HepG2 (cell line): ENCODE measurements at regions not wholly inside any gene's neighbourhood (a gene's known extent, or its start where the extent isn't known, plus 50 kb on each side); places are given as distances from the start of the nearest gene placed in this dataset.
A peak's percentile ranks its signal among the peaks of the same experiment; 100 is the strongest.

ENCODE experiments used
- ATF7 ChIP-seq, 2 experiments: fragments of 450-650 bp in 1 of 2; sonication (generic) in 1 of 2; formaldehyde crosslinking in 1 of 2; IDR thresholded peaks; 2 replicates each; pipeline versions ENCODE4 v1.4.0 to v1.6.1; 2016 to 2020; ENCODE audit warnings: antibody characterized with exemption in 1 of 2, mild to moderate bottlenecking in 1 of 2, missing genetic modification reagents in 1 of 2
- CC2D1A ChIP-seq: sonication (generic); formaldehyde crosslinking; IDR thresholded peaks from 2 replicates; pipeline ENCODE4 v1.8.1; 2023; ENCODE audit warnings: mild to moderate bottlenecking, missing genetic modification reagents
- CREBL2 ChIP-seq: sonication (generic); formaldehyde crosslinking; IDR thresholded peaks from 2 replicates; pipeline ENCODE4 v1.8.1; 2023; ENCODE audit warnings: missing genetic modification reagents, mild to moderate bottlenecking, borderline replicate concordance
- GATAD1 ChIP-seq: IDR thresholded peaks from 2 replicates; pipeline ENCODE4 v1.6.1; 2016; ENCODE audit warnings: missing genetic modification reagents, missing compliant biosample characterization
- HHEX ChIP-seq: IDR thresholded peaks from 2 replicates; pipeline ENCODE4 v1.6.1; 2016; ENCODE audit warnings: control low read depth
- JDP2 ChIP-seq: sonication (generic); formaldehyde crosslinking; IDR thresholded peaks from 2 replicates; pipeline ENCODE4 v1.8.1; 2022; ENCODE audit warnings: missing genetic modification reagents, borderline replicate concordance
- KDM5B ChIP-seq: sonication (generic); formaldehyde crosslinking; IDR thresholded peaks from 2 replicates; pipeline ENCODE4 v1.4.0; 2020; ENCODE audit warnings: missing genetic modification reagents, mild to moderate bottlenecking, borderline replicate concordance
- KLF9 ChIP-seq: IDR thresholded peaks from 2 replicates; pipeline ENCODE4 v1.6.1; 2016; ENCODE audit warnings: low read depth
- MED13 ChIP-seq: sonication (generic); formaldehyde crosslinking; IDR thresholded peaks from 2 replicates; pipeline ENCODE4 v1.5.0; 2020; ENCODE audit warnings: missing genetic modification reagents
- PATZ1 ChIP-seq: sonication (generic); formaldehyde crosslinking; IDR thresholded peaks from 2 replicates; pipeline ENCODE4 v1.4.0; 2020; ENCODE audit warnings: missing genetic modification reagents
- PRDM10 ChIP-seq: sonication (generic); formaldehyde crosslinking; IDR thresholded peaks from 2 replicates; pipeline ENCODE4 v1.4.0; 2020; ENCODE audit warnings: low read depth, missing genetic modification reagents
- RFX5 ChIP-seq: IDR thresholded peaks from 2 replicates; pipeline ENCODE4 v1.6.1; 2011; ENCODE audit warnings: low read depth, low read length, improper control_type of control experiment
- SIN3B ChIP-seq: fragments of 150-350 bp; IDR thresholded peaks from 2 replicates; pipeline ENCODE4 v1.6.1; 2014; ENCODE audit warnings: low read length
- SNRNP70 ChIP-seq: fragments of 200-400 bp; formaldehyde crosslinking; IDR thresholded peaks from 2 replicates; pipeline ENCODE4 v1.6.1; 2017; ENCODE audit warnings: mild to moderate bottlenecking, low read depth, low read length, moderate library complexity
- TCF12 ChIP-seq, 2 experiments: fragments of 450-650 bp in 1 of 2; sonication (generic) in 1 of 2; formaldehyde crosslinking in 1 of 2; IDR thresholded peaks; 2 replicates each; pipeline versions ENCODE4 v1.6.1 to v1.8.0; 2017 to 2022; ENCODE audit warnings: antibody characterized with exemption in 1 of 2, mild to moderate bottlenecking in 1 of 2, missing genetic modification reagents in 1 of 2, moderate library complexity in 1 of 2
- ZFY ChIP-seq: sonication (generic); formaldehyde crosslinking; IDR thresholded peaks from 2 replicates; pipeline ENCODE4 v1.4.0; 2020; ENCODE audit warnings: missing genetic modification reagents
- ZMYM3 ChIP-seq: sonication (generic); formaldehyde crosslinking; IDR thresholded peaks from 2 replicates; pipeline ENCODE4 v1.5.1; 2020; ENCODE audit warnings: mild to moderate bottlenecking, missing genetic modification reagents
- ZNF101 ChIP-seq: sonication (generic); formaldehyde crosslinking; IDR thresholded peaks from 2 replicates; pipeline ENCODE4 v1.4.0; 2020; ENCODE audit warnings: mild to moderate bottlenecking, low read depth, missing genetic modification reagents, borderline replicate concordance
- ZNF333 ChIP-seq: sonication (generic); formaldehyde crosslinking; IDR thresholded peaks from 2 replicates; pipeline ENCODE4 v1.4.0; 2020; ENCODE audit warnings: mild to moderate bottlenecking, missing genetic modification reagents, borderline replicate concordance
- ZNF468 ChIP-seq: sonication (generic); formaldehyde crosslinking; IDR thresholded peaks from 2 replicates; pipeline ENCODE4 v1.8.0; 2022; ENCODE audit warnings: mild to moderate bottlenecking, moderate library complexity, missing genetic modification reagents
- ZNF570 ChIP-seq: sonication (generic); formaldehyde crosslinking; IDR thresholded peaks from 2 replicates; pipeline ENCODE4 v1.4.0; 2020; ENCODE audit warnings: mild to moderate bottlenecking, missing genetic modification reagents, borderline replicate concordance
- ZNF572 ChIP-seq: sonication (generic); formaldehyde crosslinking; IDR thresholded peaks from 2 replicates; pipeline ENCODE4 v1.5.1; 2020; ENCODE audit warnings: mild to moderate bottlenecking, missing genetic modification reagents
- TF ChIP-seq, protein P1 (sequence below): sonication (generic); formaldehyde crosslinking; IDR thresholded peaks from 2 replicates; pipeline ENCODE4 v1.9.0; 2022; ENCODE audit warnings: missing genetic modification reagents, mild to moderate bottlenecking, borderline replicate concordance

DNA sequence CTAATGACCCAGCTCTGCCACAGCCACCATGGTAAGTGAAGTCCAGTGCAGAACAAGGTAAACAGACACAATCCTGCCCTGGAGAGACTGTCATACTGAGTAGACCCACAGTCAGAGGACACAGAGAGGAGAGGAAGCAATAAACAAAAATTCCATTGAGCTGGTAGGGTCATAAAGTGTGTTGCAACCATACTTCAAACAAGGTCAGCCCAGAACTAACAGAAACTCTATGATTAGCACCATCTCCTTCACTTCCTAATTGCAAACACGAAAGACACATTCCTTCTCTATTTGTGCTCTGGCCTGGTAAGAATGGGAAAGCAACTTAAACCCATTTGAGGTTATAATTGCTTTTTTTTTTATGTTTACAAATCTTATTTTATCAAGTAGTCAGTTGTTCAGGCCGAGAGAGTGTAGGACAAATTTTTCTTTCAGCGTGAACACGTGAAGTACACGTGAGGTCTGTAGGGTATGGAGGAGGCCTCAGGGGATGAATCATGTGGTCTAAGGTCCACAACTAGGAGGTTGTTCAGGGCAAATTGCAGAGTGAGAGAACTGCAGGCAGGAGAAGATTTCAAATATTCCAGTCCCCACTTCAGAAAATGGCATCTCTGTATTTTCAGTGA is 71.4 kb upstream of the GLS start (continued):
- no peak for TF ChIP-seq KDM5B (CRISPR knock-in tag)
- peak; percentile 64; the same call in 1 of the 2 replicates for TF ChIP-seq ZMYM3 (CRISPR knock-in tag)
- TF ChIP-seq ATF7 (IDR thresholded peaks at IDR 0.05) = no peak
- TF ChIP-seq ATF7 (CRISPR knock-in tag; IDR thresholded peaks at IDR 0.05) = peak; percentile 83; the same call in 1 of the 2 replicates
- TF ChIP-seq PRDM10 (CRISPR knock-in tag) = 0 out of 2 replicates have a peak, but pooled peaks have one; percentile 17
- TF ChIP-seq GATAD1 = peak; percentile 78
- peak; percentile 68; the same call in 1 of the 2 replicates for TF ChIP-seq MED13 (CRISPR knock-in tag)
- no peak for TF ChIP-seq ZNF468 (CRISPR knock-in tag)
- TF ChIP-seq ZNF572 (CRISPR knock-in tag) = no peak
- TF ChIP-seq ZNF333 (CRISPR knock-in tag) = no peak
- TF ChIP-seq KLF9 (CRISPR knock-in tag) = peak; percentile 72; the same call in 1 of the 2 replicates
- no peak for TF ChIP-seq TCF12 (IDR thresholded peaks at IDR 0.05)
- peak; percentile 79; the same call in 1 of the 2 replicates for TF ChIP-seq TCF12 (CRISPR knock-in tag; IDR thresholded peaks at IDR 0.05)
- peak; percentile 64; the same call in 1 of the 2 replicates for TF ChIP-seq ZNF101 (CRISPR knock-in tag)
- TF ChIP-seq, protein P1, sequence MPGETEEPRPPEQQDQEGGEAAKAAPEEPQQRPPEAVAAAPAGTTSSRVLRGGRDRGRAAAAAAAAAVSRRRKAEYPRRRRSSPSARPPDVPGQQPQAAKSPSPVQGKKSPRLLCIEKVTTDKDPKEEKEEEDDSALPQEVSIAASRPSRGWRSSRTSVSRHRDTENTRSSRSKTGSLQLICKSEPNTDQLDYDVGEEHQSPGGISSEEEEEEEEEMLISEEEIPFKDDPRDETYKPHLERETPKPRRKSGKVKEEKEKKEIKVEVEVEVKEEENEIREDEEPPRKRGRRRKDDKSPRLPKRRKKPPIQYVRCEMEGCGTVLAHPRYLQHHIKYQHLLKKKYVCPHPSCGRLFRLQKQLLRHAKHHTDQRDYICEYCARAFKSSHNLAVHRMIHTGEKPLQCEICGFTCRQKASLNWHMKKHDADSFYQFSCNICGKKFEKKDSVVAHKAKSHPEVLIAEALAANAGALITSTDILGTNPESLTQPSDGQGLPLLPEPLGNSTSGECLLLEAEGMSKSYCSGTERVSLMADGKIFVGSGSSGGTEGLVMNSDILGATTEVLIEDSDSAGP (CRISPR knock-in tag) = peak; percentile 14; the same call in 1 of the 2 replicates
- no peak for TF ChIP-seq SNRNP70
- no peak for TF ChIP-seq RFX5
- TF ChIP-seq SIN3B = no peak
- TF ChIP-seq CREBL2 = peak; percentile 47; the same call in 1 of the 2 replicates
- peak; percentile 84 for TF ChIP-seq ZNF570 (CRISPR knock-in tag)
- TF ChIP-seq CC2D1A = 0 out of 2 replicates have a peak, but pooled peaks have one; percentile 69
- peak; percentile 27; the same call in 1 of the 2 replicates for TF ChIP-seq JDP2 (CRISPR knock-in tag)
- peak; percentile 68 for TF ChIP-seq PATZ1
- peak; percentile 76 for TF ChIP-seq ZFY (CRISPR knock-in tag)
- peak; percentile 76 for TF ChIP-seq HHEX (CRISPR knock-in tag)
